Erythroblast (primary cell): ENCODE measurements at regions not wholly inside any gene's neighbourhood (a gene's known extent, or its start where the extent isn't known, plus 50 kb on each side); places are given as distances from the start of the nearest gene placed in this dataset.

ENCODE experiments used
- GATA1 ChIP-seq: IDR thresholded peaks from 2 replicates; pipeline ENCODE4 v1.6.1; 2011; ENCODE audit warnings: low read depth, mild to moderate bottlenecking, control low read depth, low read length, moderate library complexity
- POLR2A ChIP-seq: IDR thresholded peaks from 2 replicates; pipeline ENCODE4 v1.6.1; 2011; ENCODE audit warnings: mild to moderate bottlenecking, low read length

DNA sequence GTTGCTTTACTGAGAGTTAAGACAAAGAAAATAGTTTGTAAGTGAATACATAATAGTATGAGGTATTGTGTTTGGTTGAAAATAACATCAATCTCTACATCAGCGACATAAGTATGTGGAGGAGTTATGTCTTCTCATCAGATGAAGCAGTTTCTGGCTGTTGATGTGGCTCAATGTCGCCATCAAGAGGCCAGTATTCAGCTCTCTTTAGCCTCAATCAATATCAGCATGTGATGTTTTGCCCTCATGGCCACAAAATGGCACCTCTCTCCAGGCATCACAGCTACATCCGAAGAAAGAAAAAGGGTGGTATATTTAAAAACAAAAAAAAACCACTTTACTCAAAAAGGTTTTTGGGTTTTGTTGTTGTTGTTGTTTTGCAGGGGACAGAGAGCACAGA, 302.3 kb upstream of the TMEM132C start:
- no peak for TF ChIP-seq POLR2A
- TF ChIP-seq GATA1, result no peak
